GM10266 (cell line): ENCODE measurements at regions not wholly inside any gene's neighbourhood (a gene's known extent, or its start where the extent isn't known, plus 50 kb on each side); places are given as distances from the start of the nearest gene placed in this dataset.

Source experiments
- DNase-seq: peaks from one replicate; pipeline ENCODE4 v3.0.0; 2012; ENCODE audit errors: extremely low spot score
- TF ChIP-seq, protein P1 (sequence below): IDR thresholded peaks from 2 replicates; pipeline ENCODE4 v1.5.1; 2012; ENCODE audit warnings: mild to moderate bottlenecking, low read depth; ENCODE audit not compliant: control insufficient read depth, insufficient read depth; ENCODE audit errors: missing control alignments

DNA sequence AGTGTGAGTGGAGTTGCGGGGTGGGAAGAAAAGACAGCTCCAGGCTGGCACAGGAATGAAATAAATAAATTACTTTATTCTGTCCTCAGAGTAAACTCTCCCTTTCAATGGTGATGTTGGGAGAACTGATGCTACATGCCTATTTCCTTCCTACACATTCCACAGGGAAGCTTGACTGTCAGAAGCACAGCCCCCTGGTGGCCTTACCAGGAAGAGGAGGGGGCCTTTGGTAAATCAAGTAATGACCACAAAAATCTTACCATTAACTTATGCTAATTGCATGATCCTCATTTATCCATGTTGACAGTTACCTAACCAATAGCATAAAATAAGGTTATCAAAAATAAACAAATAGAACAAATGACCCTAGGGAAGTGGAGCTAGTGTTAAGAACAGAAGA is 605.0 kb upstream of the PKN2 start:
- DNase-seq, result no peak
- TF ChIP-seq, protein P1, sequence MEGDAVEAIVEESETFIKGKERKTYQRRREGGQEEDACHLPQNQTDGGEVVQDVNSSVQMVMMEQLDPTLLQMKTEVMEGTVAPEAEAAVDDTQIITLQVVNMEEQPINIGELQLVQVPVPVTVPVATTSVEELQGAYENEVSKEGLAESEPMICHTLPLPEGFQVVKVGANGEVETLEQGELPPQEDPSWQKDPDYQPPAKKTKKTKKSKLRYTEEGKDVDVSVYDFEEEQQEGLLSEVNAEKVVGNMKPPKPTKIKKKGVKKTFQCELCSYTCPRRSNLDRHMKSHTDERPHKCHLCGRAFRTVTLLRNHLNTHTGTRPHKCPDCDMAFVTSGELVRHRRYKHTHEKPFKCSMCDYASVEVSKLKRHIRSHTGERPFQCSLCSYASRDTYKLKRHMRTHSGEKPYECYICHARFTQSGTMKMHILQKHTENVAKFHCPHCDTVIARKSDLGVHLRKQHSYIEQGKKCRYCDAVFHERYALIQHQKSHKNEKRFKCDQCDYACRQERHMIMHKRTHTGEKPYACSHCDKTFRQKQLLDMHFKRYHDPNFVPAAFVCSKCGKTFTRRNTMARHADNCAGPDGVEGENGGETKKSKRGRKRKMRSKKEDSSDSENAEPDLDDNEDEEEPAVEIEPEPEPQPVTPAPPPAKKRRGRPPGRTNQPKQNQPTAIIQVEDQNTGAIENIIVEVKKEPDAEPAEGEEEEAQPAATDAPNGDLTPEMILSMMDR, result no peak

DNA sequence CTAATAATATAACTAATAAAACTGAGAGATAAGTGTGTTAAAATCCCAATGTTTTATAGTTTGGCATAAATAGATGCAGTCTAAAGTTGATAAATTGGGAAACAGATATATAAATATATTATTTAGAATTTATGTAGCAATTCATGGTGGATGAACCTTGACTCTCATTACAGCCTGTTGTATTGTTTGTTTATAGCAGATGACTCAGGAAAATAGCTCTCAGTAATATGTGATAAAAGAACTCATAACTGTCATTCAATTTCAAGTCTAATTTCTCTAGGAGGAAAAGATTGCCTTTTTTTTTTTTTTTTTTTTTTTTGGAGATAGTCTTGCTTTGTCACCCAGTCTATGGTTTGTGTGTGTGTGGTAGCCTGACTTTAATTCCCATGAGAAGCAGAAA is 603.2 kb upstream of the PKN2 start:
- TF ChIP-seq, protein P1, result no peak
- no peak for DNase-seq

DNA sequence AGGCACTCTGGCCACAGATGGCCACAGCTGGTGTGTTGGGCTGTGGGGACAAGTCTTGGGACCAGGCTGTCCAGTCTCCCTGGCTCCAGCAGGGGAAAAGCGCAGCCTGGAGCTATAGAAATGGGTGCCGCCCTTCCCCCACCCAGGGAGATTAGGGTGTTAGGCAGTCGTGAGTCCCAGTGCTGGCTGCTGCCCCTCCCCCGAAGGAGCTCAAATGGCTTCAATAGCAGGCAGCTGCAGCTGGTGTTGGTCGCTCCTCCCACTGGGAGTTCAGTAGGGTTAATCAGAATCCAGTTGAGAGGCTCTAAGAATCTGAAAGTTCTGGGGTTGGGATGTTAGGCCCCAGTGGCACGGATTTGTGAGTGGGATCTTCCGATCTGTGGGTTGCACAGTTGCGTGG is 595.6 kb upstream of the PKN2 start:
- TF ChIP-seq, protein P1, result no peak
- no peak for DNase-seq

DNA sequence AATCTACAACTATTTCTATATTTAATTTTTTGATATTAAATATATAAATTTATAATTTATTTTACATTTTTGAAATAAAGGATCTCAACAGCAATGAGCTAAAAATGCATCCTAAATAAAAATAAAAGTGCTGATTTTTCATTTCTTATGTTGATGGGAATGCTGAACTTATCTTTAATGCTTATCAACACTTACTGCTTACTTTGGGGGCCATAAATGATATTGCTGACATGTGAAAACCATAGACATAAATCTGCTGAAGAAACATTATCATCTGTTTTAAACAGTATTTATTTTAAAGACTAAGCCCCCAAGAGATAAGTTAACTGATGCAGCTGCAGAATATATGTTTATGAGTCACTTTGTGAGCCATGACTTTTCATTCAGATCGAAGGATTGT is 594.1 kb upstream of the PKN2 start:
- TF ChIP-seq, protein P1, result no peak
- no peak for DNase-seq

DNA sequence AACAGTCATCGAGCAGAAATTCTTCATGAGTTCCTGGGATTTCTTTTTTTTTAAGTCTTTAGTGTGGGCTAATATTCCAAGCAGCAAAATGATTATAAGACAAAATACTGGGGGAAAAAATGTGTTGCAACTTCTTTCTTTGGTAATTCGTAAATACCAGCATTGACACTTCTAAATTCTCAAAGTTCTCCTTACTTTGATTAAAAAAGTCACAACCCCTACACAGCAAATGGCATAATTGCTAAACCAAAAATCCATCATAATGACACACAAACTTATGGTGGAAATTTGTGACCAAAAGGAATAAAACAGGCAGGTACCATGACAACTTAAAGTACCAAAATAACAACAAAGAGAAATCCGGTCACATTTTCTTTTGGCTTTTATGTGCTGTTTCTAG is 585.2 kb upstream of the PKN2 start:
- TF ChIP-seq, protein P1, result no peak
- DNase-seq, result no peak

DNA sequence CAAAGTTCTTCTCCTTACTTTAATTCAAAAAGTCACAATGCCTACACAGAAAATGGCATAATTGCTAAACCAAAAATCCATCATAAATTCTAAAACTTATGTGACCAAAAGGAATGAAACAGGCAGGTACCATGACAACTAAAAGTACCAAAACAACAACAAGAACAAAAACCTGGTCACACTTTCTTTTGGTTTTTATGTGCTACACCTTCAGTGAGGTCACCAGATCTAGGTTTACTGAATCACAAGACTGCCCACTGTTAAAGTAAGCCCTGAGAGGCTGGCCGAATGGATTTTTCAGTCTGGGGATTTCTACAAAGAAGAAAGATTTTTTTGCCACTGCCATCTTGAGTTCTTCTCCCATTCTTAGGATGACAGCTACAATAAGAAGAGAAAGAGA is 583.0 kb upstream of the PKN2 start:
- TF ChIP-seq, protein P1, result no peak
- DNase-seq, result no peak

DNA sequence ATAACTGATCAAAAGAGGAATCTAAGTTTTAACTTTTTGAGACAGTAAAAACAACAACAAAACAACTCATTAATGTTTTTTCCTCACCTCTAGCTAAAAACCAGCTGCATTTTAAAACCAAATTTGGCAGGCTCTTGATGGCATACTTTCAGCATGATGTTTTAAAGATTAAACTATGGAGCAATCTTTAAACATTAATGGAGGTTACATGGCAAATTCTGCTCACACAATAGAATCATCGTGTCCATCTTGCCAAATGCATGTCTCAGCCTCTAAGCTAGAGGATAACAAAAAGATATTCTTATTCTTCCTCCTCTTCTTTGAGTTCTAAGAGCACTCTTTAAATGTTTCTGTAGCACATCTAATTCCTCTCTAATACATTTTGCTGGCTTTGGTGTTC is 579.8 kb upstream of the PKN2 start:
- DNase-seq, result no peak

More for the DNA sequence above, 579.8 kb upstream of the PKN2 start:
- TF ChIP-seq, protein P1, result no peak
